Caki2 (cell line): ENCODE measurements at regions not wholly inside any gene's neighbourhood (a gene's known extent, or its start where the extent isn't known, plus 50 kb on each side); places are given as distances from the start of the nearest gene placed in this dataset.
"Not testable (repeated sequence)": the region's sequence is repeated elsewhere in the genome, so short reads cannot be mapped to it uniquely, and the experiment has no call there.

Source experiments
- DNase-seq: peaks from one replicate; pipeline ENCODE4 v3.0.0-alpha.2; 2015; ENCODE audit warnings: low read depth
- in situ Hi-C: cut with HindIII; loops from 2 replicates; pipeline ENCODE4 v1.10.0; 2016; ENCODE audit warnings: low sequenced_read_pairs, low pct_unique_long_range_greater_than_20kb, mixed read lengths

- in situ Hi-C loops: no loop called here
- no peak for DNase-seq
Measured at GRCh38 chr16:25390761-25391160, 133.1 kb upstream of the ZKSCAN2 start.

DNA sequence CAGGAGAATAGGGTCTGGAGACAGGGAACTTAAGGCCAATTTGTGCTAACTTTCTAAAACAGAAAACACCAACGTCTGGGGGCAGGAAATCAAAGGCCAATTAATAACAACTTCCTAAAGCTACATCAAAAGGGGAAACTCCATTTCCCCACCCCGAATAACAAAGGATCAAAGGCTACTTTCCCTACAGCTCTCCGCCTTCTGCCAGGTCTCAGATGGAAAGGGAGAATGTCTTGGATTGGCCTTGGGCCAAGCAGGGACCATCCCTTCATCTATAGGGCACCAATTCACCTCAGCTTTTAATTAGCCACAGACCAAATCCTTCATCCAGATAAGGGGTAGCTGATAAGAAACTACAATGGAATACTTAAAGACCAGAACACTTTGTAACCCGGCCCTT, 116.9 kb upstream of the ZKSCAN2 start:
- no peak for DNase-seq
- in situ Hi-C loops: no loop called here

DNA sequence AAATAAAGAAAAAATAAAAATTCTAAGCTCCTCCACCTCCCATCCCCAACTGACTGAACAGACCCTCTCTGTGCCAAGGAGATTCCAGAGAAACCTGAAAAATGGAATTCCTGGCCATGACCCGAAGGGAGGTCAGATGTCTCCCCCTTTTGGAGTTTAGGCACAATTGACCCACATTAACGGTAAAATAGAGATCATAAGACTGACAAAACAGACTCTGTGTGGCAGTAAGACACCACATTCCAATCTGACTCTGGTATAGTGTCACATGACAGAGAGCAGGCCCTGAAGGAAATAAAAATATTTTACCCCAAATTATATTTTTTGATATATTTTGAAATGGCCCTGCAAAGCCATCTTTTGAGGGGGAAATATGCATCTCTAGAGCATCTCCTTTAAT, 115.1 kb upstream of the ZKSCAN2 start:
- in situ Hi-C loops: no loop called here
- DNase-seq: no peak

DNA sequence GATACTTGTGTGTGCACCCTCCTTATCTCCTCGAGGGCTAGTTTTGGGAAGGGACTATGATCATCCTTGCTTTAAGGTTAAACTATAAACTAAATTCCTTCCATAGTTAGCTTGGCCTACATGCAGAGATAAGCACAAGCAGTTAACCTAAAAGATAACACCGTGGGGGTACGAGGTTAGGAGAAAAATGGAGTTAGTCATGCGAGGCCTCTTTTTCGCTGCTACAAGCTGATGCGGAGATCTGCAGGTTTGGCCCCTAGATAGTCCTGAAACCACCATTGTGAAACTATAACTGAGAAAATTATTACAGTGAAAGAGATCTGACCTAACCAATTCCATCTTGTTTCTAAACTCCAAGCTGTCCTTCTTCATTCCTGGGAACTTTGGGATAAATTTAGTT, 113.7 kb upstream of the ZKSCAN2 start:
- in situ Hi-C loops: no loop called here
- no peak for DNase-seq

GRCh38 chr16:25370541-25370940, 112.9 kb upstream of the ZKSCAN2 start:
- no peak for DNase-seq
- in situ Hi-C loops: no loop called here

DNA sequence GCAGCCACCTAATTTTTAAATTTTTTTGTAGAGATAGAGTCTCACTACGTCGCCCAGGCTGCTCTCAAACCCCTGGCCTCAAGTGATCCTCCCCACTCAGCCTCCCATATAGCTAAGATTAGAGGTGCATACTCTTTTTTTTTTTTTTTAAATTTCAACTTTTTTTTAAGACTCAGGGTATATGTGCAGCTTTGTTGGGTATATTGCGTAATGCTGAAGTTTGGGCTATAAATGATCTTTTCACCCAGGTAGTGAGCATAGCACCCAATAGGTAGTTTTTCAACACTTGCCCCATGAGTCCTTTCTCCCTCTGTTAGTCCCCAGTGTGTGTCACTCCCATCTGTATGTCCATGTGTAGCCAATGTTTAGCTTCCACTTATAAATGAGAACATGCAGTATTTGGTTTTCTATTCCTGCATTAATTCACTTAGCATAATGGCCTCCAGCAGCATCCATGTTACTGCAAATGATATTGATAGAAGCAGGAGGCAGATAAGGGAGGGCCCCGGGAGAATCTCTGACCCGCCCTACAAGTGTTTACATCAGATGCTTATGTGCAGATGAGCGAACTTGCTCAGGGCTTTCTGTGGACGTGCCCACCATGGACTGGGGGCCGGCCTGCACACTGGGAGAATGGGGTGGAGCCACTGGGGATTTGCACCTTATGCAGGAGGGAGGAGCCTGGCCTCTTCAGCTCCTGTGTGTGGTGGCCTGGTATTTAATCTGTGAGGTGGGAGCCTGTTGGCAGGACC, 110.3 kb upstream of the ZKSCAN2 start:
- DNase-seq: no peak
- in situ Hi-C loops: no loop called here

DNA sequence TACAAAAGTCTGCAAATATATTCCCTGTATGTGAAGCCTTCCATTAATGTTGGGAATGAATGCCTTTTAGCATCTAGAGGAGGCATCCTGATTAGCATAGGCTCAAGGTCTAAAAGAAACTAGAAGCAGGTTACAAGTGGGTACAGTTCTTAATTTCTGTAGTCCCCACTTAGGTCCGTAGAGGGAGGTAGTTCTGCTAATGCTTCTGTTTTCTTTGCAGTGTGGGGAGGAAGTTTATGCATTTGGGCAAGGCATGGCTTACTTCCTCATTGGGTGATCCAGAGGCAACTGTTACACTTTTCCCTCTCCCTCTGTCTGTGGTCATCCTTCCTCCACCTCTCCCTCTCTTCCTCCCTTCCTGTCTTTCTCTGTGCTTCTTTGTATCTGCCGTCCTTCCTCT, 108.4 kb upstream of the ZKSCAN2 start:
- in situ Hi-C loops: no loop called here
- DNase-seq: peak; percentile 2

DNA sequence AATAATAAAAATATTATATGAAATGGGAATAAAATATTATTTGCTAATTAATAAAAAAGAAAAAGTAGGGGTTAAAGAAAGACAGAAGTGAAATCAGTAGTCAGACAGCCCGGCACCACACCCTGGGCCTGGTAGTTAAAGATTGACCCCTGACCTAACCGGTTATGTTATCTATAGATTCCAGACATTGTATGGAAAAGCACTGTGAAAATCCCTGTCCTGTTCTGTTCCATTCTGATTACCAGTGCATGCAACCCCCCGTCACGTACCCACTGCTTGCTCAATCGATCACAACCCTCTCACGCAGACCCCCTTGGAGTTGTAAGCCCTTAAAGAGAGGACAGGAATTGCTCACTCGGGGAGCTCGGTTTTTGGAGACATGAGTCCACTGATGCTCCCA, 101.9 kb upstream of the ZKSCAN2 start:
- DNase-seq, in situ Hi-C loops: not testable (repeated sequence)

- no peak for DNase-seq
- in situ Hi-C loops: no loop called here
Measured at GRCh38 chr16:25344006-25344405, 86.4 kb upstream of the ZKSCAN2 start.

DNA sequence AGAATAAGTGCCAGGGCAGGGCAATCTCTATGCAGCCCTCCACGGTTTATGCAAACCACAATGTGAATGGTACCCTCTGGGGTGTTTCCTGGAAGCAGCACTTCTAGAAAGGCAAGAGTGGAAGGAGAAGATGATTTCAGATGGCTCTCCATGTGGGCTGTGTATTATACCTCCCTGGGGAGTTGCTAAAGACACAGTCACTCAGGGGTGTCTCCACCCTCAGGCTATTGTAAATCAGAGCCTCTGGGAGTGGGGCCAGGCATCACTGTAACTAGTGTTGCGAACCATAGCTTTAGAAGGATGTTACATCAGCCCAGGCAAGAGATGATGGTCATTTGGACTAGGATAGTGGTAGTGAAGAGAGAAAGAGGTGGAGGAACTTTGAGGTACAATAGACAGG, 83.3 kb upstream of the ZKSCAN2 start:
- no peak for DNase-seq
- in situ Hi-C loops: no loop called here

GRCh38 chr16:25317732-25318316, 60.2 kb upstream of the ZKSCAN2 start:
- in situ Hi-C loops: no loop called here
- DNase-seq: no peak

DNA sequence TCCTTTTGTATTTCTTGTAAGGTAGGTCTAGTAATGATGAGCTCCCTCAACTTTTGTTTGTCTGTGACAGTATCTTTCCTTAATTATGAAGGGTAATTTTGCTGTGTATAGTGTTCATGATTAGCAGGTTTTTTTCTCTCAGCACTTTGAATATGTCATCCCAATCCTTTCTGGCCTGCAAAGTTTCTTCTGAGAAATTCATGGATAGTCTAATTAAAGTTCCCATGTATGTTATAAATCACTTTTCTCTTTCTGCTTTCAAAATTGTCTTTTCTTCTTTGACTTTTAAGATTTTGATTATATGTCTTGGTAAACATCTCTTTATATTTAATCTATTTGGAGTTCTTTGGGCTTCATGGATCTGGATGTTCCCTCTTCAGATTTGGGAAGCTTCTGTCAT, 54.3 kb upstream of the ZKSCAN2 start:
- DNase-seq: no peak
- in situ Hi-C loops: no loop called here

DNA sequence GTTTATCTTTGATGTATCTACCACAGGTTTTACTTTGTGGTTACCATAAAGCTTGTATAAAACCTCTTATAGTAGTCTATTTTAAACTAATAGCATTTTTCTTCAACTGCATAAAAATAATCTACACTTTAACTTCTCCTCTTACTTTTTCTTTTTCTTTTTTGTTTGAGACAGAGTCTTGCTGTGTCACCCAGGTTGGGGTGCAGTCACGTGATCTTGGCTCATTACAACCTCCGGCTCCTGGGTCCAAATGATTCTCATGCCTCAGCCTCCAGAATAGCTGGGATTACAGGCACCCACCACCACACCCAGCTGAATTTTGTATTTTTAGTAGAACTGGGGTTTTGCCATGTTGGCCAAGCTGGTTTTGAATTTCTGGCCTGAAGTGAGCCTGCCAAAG, 53.4 kb upstream of the ZKSCAN2 start:
- in situ Hi-C loops: no loop called here
- no peak for DNase-seq
